ENCODE measurements at regions not wholly inside any gene's neighbourhood (a gene's known extent, or its start where the extent isn't known, plus 50 kb on each side); places are given as distances from the start of the nearest gene placed in this dataset.

DNA sequence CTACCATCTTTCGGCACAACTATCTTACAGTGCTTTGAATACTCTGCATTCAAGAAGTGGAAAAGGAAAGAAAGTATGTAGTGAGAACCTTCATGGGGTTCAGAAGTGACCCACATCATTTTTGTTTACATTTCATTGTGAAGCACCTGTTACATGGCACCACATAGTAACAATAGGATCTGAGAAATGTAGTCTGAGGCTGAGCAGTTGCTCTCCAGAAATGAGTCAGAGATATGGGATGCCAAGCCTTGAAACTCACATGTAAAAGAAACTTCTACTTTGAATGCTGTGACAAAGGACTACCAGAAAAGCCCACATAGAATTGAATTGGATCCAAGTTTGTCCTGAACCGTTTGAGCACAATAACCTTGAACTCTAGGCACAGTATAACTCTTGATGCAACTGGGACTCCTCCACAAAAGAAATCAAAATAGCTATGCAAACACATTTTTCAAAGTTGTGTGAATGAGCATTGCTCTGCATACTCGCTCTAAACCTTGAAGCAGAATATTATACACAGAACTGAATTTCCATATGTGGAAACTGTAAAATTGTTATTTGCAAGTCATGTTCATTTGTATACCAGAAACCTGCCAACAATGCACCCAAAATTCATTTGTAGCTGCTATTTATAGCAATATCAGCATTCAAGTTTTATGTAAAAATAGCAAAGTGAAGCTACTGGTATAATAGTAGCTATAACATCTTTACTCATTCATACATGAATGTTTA lies 400.9 kb upstream of the POU3F2 start:
- H3K27ac ChIP-seq: no peak overlapping the region
- DNase-seq (ENCODE audit: low spot score in 2 of 2): no peak
- H3K4me1 ChIP-seq: no peaks in the 10 kb centered on the region
- 82% methylated on average over 3 of the region's 3 CpGs for WGBS
- H3K36me3 ChIP-seq: no peaks in the 10 kb centered on the region
- no peak for TF ChIP-seq EP300 (IDR thresholded peaks at IDR 0.05)
- TF ChIP-seq, protein P1, sequence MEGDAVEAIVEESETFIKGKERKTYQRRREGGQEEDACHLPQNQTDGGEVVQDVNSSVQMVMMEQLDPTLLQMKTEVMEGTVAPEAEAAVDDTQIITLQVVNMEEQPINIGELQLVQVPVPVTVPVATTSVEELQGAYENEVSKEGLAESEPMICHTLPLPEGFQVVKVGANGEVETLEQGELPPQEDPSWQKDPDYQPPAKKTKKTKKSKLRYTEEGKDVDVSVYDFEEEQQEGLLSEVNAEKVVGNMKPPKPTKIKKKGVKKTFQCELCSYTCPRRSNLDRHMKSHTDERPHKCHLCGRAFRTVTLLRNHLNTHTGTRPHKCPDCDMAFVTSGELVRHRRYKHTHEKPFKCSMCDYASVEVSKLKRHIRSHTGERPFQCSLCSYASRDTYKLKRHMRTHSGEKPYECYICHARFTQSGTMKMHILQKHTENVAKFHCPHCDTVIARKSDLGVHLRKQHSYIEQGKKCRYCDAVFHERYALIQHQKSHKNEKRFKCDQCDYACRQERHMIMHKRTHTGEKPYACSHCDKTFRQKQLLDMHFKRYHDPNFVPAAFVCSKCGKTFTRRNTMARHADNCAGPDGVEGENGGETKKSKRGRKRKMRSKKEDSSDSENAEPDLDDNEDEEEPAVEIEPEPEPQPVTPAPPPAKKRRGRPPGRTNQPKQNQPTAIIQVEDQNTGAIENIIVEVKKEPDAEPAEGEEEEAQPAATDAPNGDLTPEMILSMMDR (IDR thresholded peaks at IDR 0.05): no peak
- no peaks in the 10 kb centered on the region for H3K27me3 ChIP-seq
- H3K9me3 ChIP-seq: peaks cover 3% of the 10 kb centered on the region
- H3K4me3 ChIP-seq: no peak overlapping the region

DNA sequence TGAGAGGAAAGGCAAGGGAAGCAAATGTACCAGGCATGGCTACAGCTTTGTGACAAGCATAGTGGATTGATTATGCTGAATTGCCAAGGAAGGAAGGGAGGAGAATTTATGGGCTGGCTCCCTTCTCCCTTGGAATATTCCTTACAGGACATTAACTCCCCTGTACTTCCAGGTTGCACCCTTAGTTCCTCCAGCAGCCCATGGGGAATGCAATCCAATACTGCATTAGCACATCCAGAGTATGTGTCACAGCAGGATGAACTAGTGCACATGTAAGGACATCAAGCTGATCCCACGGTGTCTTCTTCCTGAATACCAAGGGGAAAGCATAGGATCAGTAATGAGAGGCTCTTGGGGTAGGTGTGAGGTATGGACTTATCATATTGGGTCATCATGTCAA lies 390.7 kb upstream of the POU3F2 start:
- Histone ChIP-seq H3K4me1 (no peaks in the 10 kb centered on the region), H3K27me3 (no peaks in the 10 kb centered on the region), H3K9me3 (no peaks in the 10 kb centered on the region), H3K4me3 (no peak overlapping the region), H3K36me3 (no peaks in the 10 kb centered on the region), H3K27ac (no peak overlapping the region)
- no peak for DNase-seq (ENCODE audit: low spot score in 2 of 2)
- no CpG with 5 or more reads among the region's 1 CpG for WGBS
- TF ChIP-seq, protein P1 (IDR thresholded peaks at IDR 0.05): no peak
- TF ChIP-seq POLR2A (IDR thresholded peaks at IDR 0.05) (no peak), EP300 (IDR thresholded peaks at IDR 0.05) (no peak), POLR2AphosphoS5 (IDR thresholded peaks at IDR 0.05) (no peak)

DNA sequence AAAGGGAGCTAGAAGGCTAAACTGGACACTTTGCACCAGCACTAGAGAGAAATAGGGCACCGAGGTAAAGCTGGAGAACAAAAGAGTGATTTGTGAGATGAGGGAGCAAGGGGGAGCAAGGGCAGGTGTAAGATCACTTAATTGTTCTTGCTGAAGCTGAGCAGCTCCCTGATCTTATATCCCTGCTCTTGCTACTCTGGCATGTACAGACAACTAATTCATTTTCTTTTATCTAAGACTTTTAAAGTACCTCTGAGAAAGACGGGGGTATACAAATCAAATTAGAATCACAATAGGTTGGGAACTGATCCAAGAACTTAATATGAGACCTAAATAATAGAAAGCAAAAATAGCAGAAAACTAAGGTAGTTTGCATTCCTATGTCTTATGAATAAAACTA lies 381.7 kb upstream of the POU3F2 start:
- Histone ChIP-seq H3K4me3 (no peak overlapping the region), H3K27me3 (no peaks in the 10 kb centered on the region), H3K4me1 (no peaks in the 10 kb centered on the region), H3K36me3 (no peaks in the 10 kb centered on the region), H3K9me3 (no peaks in the 10 kb centered on the region), H3K27ac (no peak overlapping the region)
- DNase-seq (ENCODE audit: low spot score in 2 of 2): no peak
- TF ChIP-seq EP300 (IDR thresholded peaks at IDR 0.05) (no peak), POLR2A (IDR thresholded peaks at IDR 0.05) (no peak), POLR2AphosphoS5 (IDR thresholded peaks at IDR 0.05) (no peak)
- TF ChIP-seq, protein P1 (IDR thresholded peaks at IDR 0.05): no peak
- WGBS: 27% methylated on average over 2 of the region's 2 CpGs

DNA sequence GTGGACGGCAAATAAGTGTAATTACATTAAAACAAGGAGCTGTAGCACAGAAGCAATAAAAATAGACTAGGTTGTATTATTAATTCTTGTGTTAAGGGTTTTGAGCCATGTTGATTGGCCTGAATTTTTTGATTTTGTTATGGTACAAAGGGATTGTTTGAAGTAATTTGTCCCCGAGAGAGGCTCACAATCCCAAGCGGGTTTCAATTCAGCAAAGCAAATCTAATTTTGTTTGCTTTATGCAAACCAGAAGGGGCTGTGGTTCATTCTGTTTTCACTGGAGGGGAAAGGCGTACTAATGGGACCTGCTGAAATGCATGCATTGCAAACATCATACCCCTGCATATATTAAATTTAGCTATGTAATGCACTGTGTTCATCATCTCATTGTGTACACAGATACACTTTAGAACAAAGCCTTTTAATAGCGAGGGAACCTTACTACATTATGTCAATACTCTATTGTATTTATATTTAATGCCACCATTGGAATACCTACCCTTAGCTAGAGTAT lies 379.5 kb upstream of the POU3F2 start:
- Histone ChIP-seq H3K36me3 (no peaks in the 10 kb centered on the region), H3K9me3 (no peaks in the 10 kb centered on the region), H3K4me1 (no peaks in the 10 kb centered on the region), H3K27ac (no peak overlapping the region), H3K4me3 (no peak overlapping the region), H3K27me3 (no peaks in the 10 kb centered on the region)
- DNase-seq (ENCODE audit: low spot score in 2 of 2): no peak
- TF ChIP-seq POLR2A (IDR thresholded peaks at IDR 0.05) (no peak), EP300 (IDR thresholded peaks at IDR 0.05) (no peak), POLR2AphosphoS5 (IDR thresholded peaks at IDR 0.05) (no peak)
- TF ChIP-seq, protein P1 (IDR thresholded peaks at IDR 0.05): no peak
- 87% methylated on average over 5 of the region's 5 CpGs for WGBS

DNA sequence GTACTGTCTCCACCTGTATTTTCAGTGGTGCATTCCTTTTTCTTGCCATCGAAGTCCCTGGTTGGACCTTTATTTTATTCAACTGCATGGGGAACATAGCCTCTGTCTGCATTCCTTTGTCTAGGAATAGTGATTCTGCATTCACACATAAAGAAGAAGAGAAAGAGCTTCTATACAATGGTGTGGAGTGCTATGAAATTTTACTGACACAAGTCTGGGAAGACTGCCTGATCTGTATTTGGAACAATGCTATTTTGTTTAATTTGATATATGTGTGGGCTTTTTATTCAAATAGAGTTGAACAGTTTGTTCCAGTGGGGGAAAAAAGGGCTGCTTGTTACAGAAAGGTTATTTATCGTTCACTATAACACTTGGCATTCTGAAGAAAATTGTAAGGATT lies 375.7 kb upstream of the POU3F2 start:
- no peaks in the 10 kb centered on the region for H3K9me3 ChIP-seq
- no peaks in the 10 kb centered on the region for H3K27me3 ChIP-seq
- 79% methylated on average over 2 of the region's 2 CpGs for WGBS
- DNase-seq (ENCODE audit: low spot score in 2 of 2): no peak
- no peak overlapping the region for H3K27ac ChIP-seq
- no peaks in the 10 kb centered on the region for H3K4me1 ChIP-seq
- H3K36me3 ChIP-seq: no peaks in the 10 kb centered on the region
- TF ChIP-seq POLR2A (IDR thresholded peaks at IDR 0.05): no peak
- no peak for TF ChIP-seq POLR2AphosphoS5 (IDR thresholded peaks at IDR 0.05)
- no peak for TF ChIP-seq EP300 (IDR thresholded peaks at IDR 0.05)
- TF ChIP-seq, protein P1 (IDR thresholded peaks at IDR 0.05): no peak
- no peak overlapping the region for H3K4me3 ChIP-seq
